GM23248 (cell line): ENCODE measurements at regions not wholly inside any gene's neighbourhood (a gene's known extent, or its start where the extent isn't known, plus 50 kb on each side); places are given as distances from the start of the nearest gene placed in this dataset.

Source experiments
- EZH2 ChIP-seq: fragments of 200-600 bp; sonication (generic); IDR thresholded peaks from 2 replicates; pipeline ENCODE4 v1.6.1; 2018; ENCODE audit warnings: antibody characterized with exemption, mild to moderate bottlenecking; ENCODE audit not compliant: insufficient read depth, poor library complexity, severe bottlenecking
- EZH2phosphoT487 ChIP-seq: fragments of 200-600 bp; sonication (generic); IDR thresholded peaks from 2 replicates; pipeline ENCODE4 v1.6.1; 2018; ENCODE audit warnings: antibody characterized with exemption, moderate library complexity, mild to moderate bottlenecking, low read depth; ENCODE audit not compliant: insufficient read depth

DNA sequence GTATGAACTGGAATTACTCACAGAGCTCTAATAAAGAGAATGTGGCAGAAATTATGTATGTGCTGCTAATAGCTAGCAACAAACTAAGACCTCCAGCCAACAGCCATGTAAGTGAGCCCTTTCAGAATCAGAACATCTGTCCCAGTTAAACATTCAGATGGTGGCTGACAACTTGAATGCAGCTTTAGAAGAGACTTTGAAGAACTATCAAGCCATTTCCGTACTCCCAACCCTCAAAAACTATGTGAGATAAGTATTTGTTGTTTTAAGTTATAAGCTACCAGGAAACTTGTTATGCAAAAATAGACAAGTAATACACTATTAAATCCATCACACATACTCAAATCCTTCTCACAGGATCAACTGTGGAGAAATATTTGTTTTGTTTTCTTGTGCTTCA lies 205.2 kb upstream of the EDIL3 start:
- TF ChIP-seq EZH2 (no peak), EZH2phosphoT487 (no peak)
